K562 (cell line): ENCODE measurements at regions not wholly inside any gene's neighbourhood (a gene's known extent, or its start where the extent isn't known, plus 50 kb on each side); places are given as distances from the start of the nearest gene placed in this dataset.
A peak's percentile ranks its signal among the peaks of the same experiment; 100 is the strongest.

Source experiments
- ATAC-seq: fragments of 200-7000 bp; cut with Tn5 transposase; 3 replicates; pipeline ENCODE4 v1.9.1; 2020; ENCODE audit warnings: moderate library complexity
- BruUV-seq: library from RNA; stranded (reverse); fragments of 400-500 nt; replicated peaks from 2 replicates; lab custom pipeline; 2021; lab: Mats Ljungman, UMichigan
- CTCF ChIA-PET: fragments of 300-600 bp; formaldehyde crosslinking; extraction: SDS; loops from one replicate; lab custom pipeline; 2021; ENCODE audit warnings: low intra/inter-chr PET ratio; lab: Yijun Ruan, JAX
- POLR2A ChIA-PET: fragments of 300-600, 350-650 bp; sonication (Branson Sonifier 250); formaldehyde crosslinking; extraction: SDS; loops from one replicate; lab custom pipeline; 2021; ENCODE audit warnings: antibody characterized with exemption, inconsistent platforms; lab: Yijun Ruan, JAX
- DNase-seq, 4 experiments: peaks; one replicate each; pipeline versions ENCODE4 v3.0.0 to v3.0.0-alpha.2; 2011 to 2018; ENCODE audit warnings: low spot score in 3 of 4, mixed read lengths in 3 of 4; ENCODE audit errors: extremely low read depth in 1 of 4
- FAIRE-seq: peaks from 2 replicates; lab custom pipeline; 2011; peaks lifted over from hg19 to GRCh38; lab: Jason Lieb, UNC
- H2AFZ ChIP-seq: 2 replicates; pipeline ENCODE4 v1.6.0; 2011; ENCODE audit warnings: low read depth, low read length, control low read depth, inconsistent platforms
- H3K27ac ChIP-seq: fragments of 200-600 bp; 3 replicates; pipeline ENCODE4 v1.8.0; 2011; ENCODE audit warnings: low read depth, mild to moderate bottlenecking, control low read depth, inconsistent platforms, low read length, moderate library complexity, mixed read lengths; ENCODE audit errors: extremely low read depth
- H3K27me3 ChIP-seq, 2 experiments: fragments of 300-600 bp in 1 of 2; 2 replicates in 1 of 2; 3 replicates in 1 of 2; pipeline versions ENCODE4 v1.6.0 to v1.8.0; 2011; ENCODE audit warnings: inconsistent platforms in 2 of 2, low read length in 2 of 2, mild to moderate bottlenecking in 1 of 2, mixed read lengths in 1 of 2, moderate library complexity in 1 of 2; ENCODE audit not compliant: control insufficient read depth in 2 of 2, insufficient read depth in 2 of 2
- H3K36me3 ChIP-seq: fragments of 300-600 bp; 3 replicates; pipeline ENCODE4 v1.8.0; 2011; ENCODE audit warnings: mild to moderate bottlenecking, low read length, inconsistent platforms; ENCODE audit not compliant: control insufficient read depth, insufficient read depth
- H3K4me1 ChIP-seq, 2 experiments: fragments of 200-600 bp in 1 of 2; replicated peaks in 1 of 2; 2 replicates in 1 of 2; 3 replicates in 1 of 2; pipeline versions ENCODE4 v1.5.1 to v1.8.0; 2011; ENCODE audit warnings: inconsistent platforms in 2 of 2, low read length in 2 of 2, mild to moderate bottlenecking in 1 of 2, mixed read lengths in 1 of 2, moderate library complexity in 1 of 2; ENCODE audit not compliant: control insufficient read depth in 2 of 2, insufficient read depth in 2 of 2
- H3K4me2 ChIP-seq: 2 replicates; pipeline ENCODE4 v1.6.1; 2011; ENCODE audit warnings: low read length, control low read depth, inconsistent platforms, mixed read lengths; ENCODE audit not compliant: insufficient read depth
- H3K4me3 ChIP-seq: fragments of 200-600 bp; sonication (generic), shearing (Covaris generic); 2 replicates; pipeline ENCODE4 v1.5.1; 2016; ENCODE audit warnings: control low read depth, inconsistent platforms
- H3K79me2 ChIP-seq: fragments of 200-600 bp; 3 replicates; pipeline ENCODE4 v1.8.0; 2011; ENCODE audit warnings: low read length, inconsistent platforms; ENCODE audit not compliant: control insufficient read depth, insufficient read depth
- H3K9ac ChIP-seq, 2 experiments: 2 replicates each; pipeline versions ENCODE4 v1.6.0 to v1.6.1; 2011; ENCODE audit warnings: low read depth in 2 of 2, low read length in 2 of 2, control low read depth in 1 of 2, inconsistent platforms in 1 of 2, mild to moderate bottlenecking in 1 of 2, mixed read lengths in 1 of 2; ENCODE audit not compliant: insufficient read depth in 1 of 2
- H3K9me1 ChIP-seq: one replicate; pipeline ENCODE4 v1.6.0; 2011; ENCODE audit warnings: inconsistent platforms, mild to moderate bottlenecking, low read length, moderate library complexity; ENCODE audit not compliant: control insufficient read depth, insufficient read depth
- H3K9me3 ChIP-seq: replicated peaks from 2 replicates; pipeline ENCODE4 v1.5.1; 2011; ENCODE audit warnings: low read depth, low read length, inconsistent platforms; ENCODE audit not compliant: control insufficient read depth, insufficient read depth
- H4K20me1 ChIP-seq: replicated peaks from 2 replicates; pipeline ENCODE4 v1.6.1; 2011; ENCODE audit warnings: low read length, inconsistent platforms, mixed read lengths; ENCODE audit not compliant: control insufficient read depth, insufficient read depth
- ARID3B ChIP-seq: fragments of 250-450 bp; sonication (Bioruptor Pico); IDR thresholded peaks from 2 replicates; pipeline ENCODE4 v1.4.0; 2020; ENCODE audit warnings: borderline replicate concordance
- CBFA2T3 ChIP-seq: fragments of 450-650 bp; IDR thresholded peaks from 2 replicates; pipeline ENCODE4 v1.6.1; 2017
- CGGBP1 ChIP-seq: fragments of 250-450 bp; sonication (Bioruptor Pico); IDR thresholded peaks from 2 replicates; pipeline ENCODE4 v1.9.0; 2021; ENCODE audit warnings: mild to moderate bottlenecking
- EP400 ChIP-seq: fragments of 450-650 bp; IDR thresholded peaks from 2 replicates; pipeline ENCODE4 v1.6.1; 2017; ENCODE audit warnings: antibody characterized with exemption, mild to moderate bottlenecking, moderate library complexity
- GABPB1 ChIP-seq: sonication (generic); formaldehyde crosslinking; IDR thresholded peaks from 2 replicates; pipeline ENCODE4 v1.8.0; 2022; ENCODE audit warnings: mild to moderate bottlenecking, missing genetic modification reagents
- ILK ChIP-seq: fragments of 450-650 bp; IDR thresholded peaks from 2 replicates; pipeline ENCODE4 v1.6.1; 2016; ENCODE audit warnings: missing genetic modification characterization, low read depth, mild to moderate bottlenecking, missing compliant biosample characterization, moderate library complexity, borderline replicate concordance
- IRF9 ChIP-seq: fragments of 450-650 bp; IDR thresholded peaks from 2 replicates; pipeline ENCODE4 v1.6.1; 2016; ENCODE audit warnings: missing biosample characterization, missing genetic modification characterization
- KDM4B ChIP-seq, 2 experiments: fragments of 450-650 bp in 1 of 2; sonication (generic) in 1 of 2; IDR thresholded peaks; 2 replicates each; pipeline ENCODE4 v1.6.1; 2016 to 2017; ENCODE audit warnings: borderline replicate concordance in 2 of 2, antibody characterized with exemption in 1 of 2, low read depth in 1 of 2, mild to moderate bottlenecking in 1 of 2
- MEIS2 ChIP-seq: fragments of 450-650 bp; IDR thresholded peaks from 2 replicates; pipeline ENCODE4 v1.6.1; 2014; ENCODE audit warnings: mild to moderate bottlenecking; ENCODE audit not compliant: partially characterized antibody
- NFE2L1 ChIP-seq: fragments of 450-650 bp; IDR thresholded peaks from 2 replicates; pipeline ENCODE4 v1.6.1; 2016; ENCODE audit warnings: missing genetic modification characterization, low read depth, mild to moderate bottlenecking, missing compliant biosample characterization, moderate library complexity, borderline replicate concordance
- NR2C1 ChIP-seq, 2 experiments: fragments of 450-650 bp; IDR thresholded peaks; 2 replicates each; pipeline ENCODE4 v1.6.1; 2017; ENCODE audit warnings: mild to moderate bottlenecking in 2 of 2, antibody characterized with exemption in 1 of 2, inconsistent platforms in 1 of 2, missing compliant biosample characterization in 1 of 2, missing genetic modification characterization in 1 of 2
- RFX1 ChIP-seq: fragments of 450-650 bp; IDR thresholded peaks from 2 replicates; pipeline ENCODE4 v1.6.1; 2016; ENCODE audit warnings: mild to moderate bottlenecking, moderate library complexity
- SMAD1 ChIP-seq: fragments of 150-350 bp; IDR thresholded peaks from 2 replicates; pipeline ENCODE4 v1.6.1; 2014; ENCODE audit warnings: low read length, low read depth; ENCODE audit not compliant: partially characterized antibody
- THRA ChIP-seq: fragments of 450-650 bp; IDR thresholded peaks from 2 replicates; pipeline ENCODE4 v1.6.1; 2017; ENCODE audit warnings: mild to moderate bottlenecking, moderate library complexity
- TSC22D4 ChIP-seq: fragments of 450-650 bp; IDR thresholded peaks from 2 replicates; pipeline ENCODE4 v1.6.1; 2016; ENCODE audit warnings: missing genetic modification characterization, missing biosample characterization, control low read depth
- ZC3H11A ChIP-seq: IDR thresholded peaks from 2 replicates; pipeline ENCODE4 v1.6.1; 2012; ENCODE audit warnings: low read depth, low read length, improper control_type of control experiment
- ZKSCAN8 ChIP-seq: fragments of 200-800 bp; sonication (Bioruptor generic); IDR thresholded peaks from 2 replicates; pipeline ENCODE4 v1.6.1; 2016; ENCODE audit warnings: missing genetic modification characterization, missing compliant biosample characterization
- ZNF212 ChIP-seq: fragments of 450-650 bp; formaldehyde crosslinking; IDR thresholded peaks from 2 replicates; pipeline ENCODE4 v1.4.0; 2020; ENCODE audit warnings: mild to moderate bottlenecking
- ZNF57 ChIP-seq: fragments of 450-650 bp; formaldehyde crosslinking; IDR thresholded peaks from 2 replicates; pipeline ENCODE4 v1.4.0; 2020; ENCODE audit warnings: mild to moderate bottlenecking, moderate library complexity
- ZNF785 ChIP-seq: fragments of 250-450 bp; sonication (Bioruptor Pico); IDR thresholded peaks from 2 replicates; pipeline ENCODE4 v1.4.0; 2020; ENCODE audit warnings: mild to moderate bottlenecking
- WGBS: fragments of 100-300 bp; shearing (Covaris generic); methylation state at CpG from one replicate; pipeline ENCODE4 v1.1.6; 2016; ENCODE audit warnings: low coverage, mixed read lengths; ENCODE audit not compliant: insufficient coverage; ENCODE audit errors: missing lambda C conversion rate; 5-methylcytosine and 5-hydroxymethylcytosine counted together
- in situ Hi-C: fragments of 300-500 bp; cut with MboI; formaldehyde crosslinking; loops from 4 replicates; pipeline ENCODE4 v1.15.0; 2018; ENCODE audit warnings: inconsistent platforms, mixed read lengths
- intact Hi-C: fragments of 100-400 bp; cut with micrococcal nuclease; formaldehyde crosslinking; loops from 2 replicates; pipeline ENCODE4 v1.14.2; 2022

- WGBS, result 67% methylated on average over 6 of the region's 6 CpGs
- H3K4me1 ChIP-seq, result peaks cover 12 to 30% of the 10 kb centered on the region in 2 experiments
- H3K9me3 ChIP-seq, result no peaks in the 10 kb centered on the region; the same call in 1 of the 2 replicates
- peaks cover 35% of the 10 kb centered on the region for H3K79me2 ChIP-seq
- H3K9ac ChIP-seq, result peak overlapping the region in 1 of 2 experiments; percentile 38; a peak in 1 of 4 replicates
- no peaks in the 10 kb centered on the region; a peak in 1 of 5 replicates for H3K27me3 ChIP-seq
- no peaks in the 10 kb centered on the region for H3K9me1 ChIP-seq
- peak in 1 of 4 experiments; percentile 26 for DNase-seq
- peaks cover 8% of the 10 kb centered on the region; the same call in 2 of the 3 replicates for H3K36me3 ChIP-seq
- ATAC-seq, result peak; percentile 13; the same call in 1 of the 3 replicates
- no peak for FAIRE-seq
- in situ Hi-C loops, result no loop called here
- H4K20me1 ChIP-seq, result no peaks in the 10 kb centered on the region
- H2AFZ ChIP-seq, result no peak overlapping the region
- intact Hi-C loops, result no loop called here
- H3K4me2 ChIP-seq, result peak overlapping the region; percentile 59
- peak overlapping the region; percentile 42 for H3K27ac ChIP-seq
- ChIA-PET POLR2A (interaction anchor here (1.1 kb wide), 1 partner anchor 170 kb away, joined by 3 read pairs; the partner anchor contains the start of gene SLC1A5), CTCF (no interaction called here)
- H3K4me3 ChIP-seq, result no peak overlapping the region
- no TSS peak for BruUV-seq
- TF ChIP-seq SMAD1, result no peak
- no peak for TF ChIP-seq ARID3B (CRISPR knock-in tag)
- TF ChIP-seq THRA, result peak; percentile 63; the same call in 1 of the 2 replicates
- TF ChIP-seq GABPB1 (CRISPR knock-in tag), result no peak
- no peak for TF ChIP-seq ZNF785 (CRISPR knock-in tag)
- TF ChIP-seq ILK (tag), result no peak
- TF ChIP-seq NR2C1 (IDR thresholded peaks at IDR 0.05), result 0 out of 2 replicates have a peak, but pooled peaks have one; percentile 25
- TF ChIP-seq NR2C1 (tag; IDR thresholded peaks at IDR 0.05), result peak; percentile 49; the same call in 1 of the 2 replicates
- no peak for TF ChIP-seq TSC22D4 (tag)
- TF ChIP-seq IRF9 (tag), result 0 out of 2 replicates have a peak, but pooled peaks have one; percentile 36
- TF ChIP-seq ZNF212, result no peak
- peak; percentile 32 for TF ChIP-seq MEIS2
- no peak for TF ChIP-seq NFE2L1 (tag)
- TF ChIP-seq EP400, result no peak
- no peak for TF ChIP-seq ZNF57 (CRISPR knock-in tag)
- TF ChIP-seq CBFA2T3, result 0 out of 2 replicates have a peak, but pooled peaks have one; percentile 10
- no peak for TF ChIP-seq KDM4B (IDR thresholded peaks at IDR 0.05; ENCODE audit: borderline replicate concordance in 2 of 2, low read depth in 1 of 2)
- no peak for TF ChIP-seq RFX1
- TF ChIP-seq CGGBP1 (CRISPR knock-in tag), result no peak
- TF ChIP-seq ZC3H11A, result no peak
- no peak for TF ChIP-seq ZKSCAN8 (CRISPR knock-in tag)
Observed at GRCh38 chr19:46958532-46958931, 61.1 kb upstream of the NPAS1 start.
